ENCODE measurements at regions not wholly inside any gene's neighbourhood (a gene's known extent, or its start where the extent isn't known, plus 50 kb on each side); places are given as distances from the start of the nearest gene placed in this dataset.

GRCh38 chr1:212179394-212180076, 105.7 kb upstream of the PPP2R5A start:
- TF ChIP-seq FOXM1 (IDR thresholded peaks at IDR 0.05; ENCODE audit: borderline replicate concordance, low read depth), result no peak
- no peak for TF ChIP-seq TCF12 (IDR thresholded peaks at IDR 0.05; ENCODE audit: low read depth)
- TF ChIP-seq ZBTB7A (IDR thresholded peaks at IDR 0.05; ENCODE audit: low read depth), result no peak
- no peak for TF ChIP-seq RAD21 (IDR thresholded peaks at IDR 0.05; ENCODE audit: low read depth)
- TF ChIP-seq CREB1 (IDR thresholded peaks at IDR 0.05; ENCODE audit: low read depth), result no peak
- TF ChIP-seq YY1 (IDR thresholded peaks at IDR 0.05; ENCODE audit: low read depth), result no peak
- TF ChIP-seq TAF1 (IDR thresholded peaks at IDR 0.05; ENCODE audit: low read depth), result no peak
- TF ChIP-seq REST (IDR thresholded peaks at IDR 0.05; ENCODE audit: low read depth), result no peak
- TF ChIP-seq EP300 (IDR thresholded peaks at IDR 0.05; ENCODE audit: borderline replicate concordance), result no peak
- no peak for TF ChIP-seq MAX (IDR thresholded peaks at IDR 0.05)

GRCh38 chr1:212181015-212181882, 104.0 kb upstream of the PPP2R5A start:
- TF ChIP-seq FOXM1 (IDR thresholded peaks at IDR 0.05; ENCODE audit: borderline replicate concordance, low read depth) (no peak), NFIC (IDR thresholded peaks at IDR 0.05) (no peak), CEBPB (IDR thresholded peaks at IDR 0.05) (no peak), RAD21 (IDR thresholded peaks at IDR 0.05; ENCODE audit: low read depth) (no peak), TEAD4 (IDR thresholded peaks at IDR 0.05) (no peak), EGR1 (IDR thresholded peaks at IDR 0.05) (no peak), REST (IDR thresholded peaks at IDR 0.05; ENCODE audit: low read depth) (no peak), TAF1 (IDR thresholded peaks at IDR 0.05; ENCODE audit: low read depth) (no peak), EP300 (IDR thresholded peaks at IDR 0.05; ENCODE audit: borderline replicate concordance) (no peak), USF1 (IDR thresholded peaks at IDR 0.05) (no peak), TCF12 (IDR thresholded peaks at IDR 0.05; ENCODE audit: low read depth) (no peak), YY1 (IDR thresholded peaks at IDR 0.05; ENCODE audit: low read depth) (no peak), MAX (IDR thresholded peaks at IDR 0.05) (no peak), CREB1 (IDR thresholded peaks at IDR 0.05; ENCODE audit: low read depth) (no peak)

GRCh38 chr1:212182171-212182570, 103.0 kb upstream of the PPP2R5A start:
- TF ChIP-seq MAX (IDR thresholded peaks at IDR 0.05) (no peak), USF1 (IDR thresholded peaks at IDR 0.05) (no peak), NFIC (IDR thresholded peaks at IDR 0.05) (no peak), EGR1 (IDR thresholded peaks at IDR 0.05) (no peak), RAD21 (IDR thresholded peaks at IDR 0.05; ENCODE audit: low read depth) (no peak), TEAD4 (IDR thresholded peaks at IDR 0.05) (no peak), CEBPB (IDR thresholded peaks at IDR 0.05) (no peak), REST (IDR thresholded peaks at IDR 0.05; ENCODE audit: low read depth) (no peak), TCF12 (IDR thresholded peaks at IDR 0.05; ENCODE audit: low read depth) (no peak), FOXM1 (IDR thresholded peaks at IDR 0.05; ENCODE audit: borderline replicate concordance, low read depth) (no peak), EP300 (IDR thresholded peaks at IDR 0.05; ENCODE audit: borderline replicate concordance) (no peak), ZBTB7A (IDR thresholded peaks at IDR 0.05; ENCODE audit: low read depth) (no peak), CREB1 (IDR thresholded peaks at IDR 0.05; ENCODE audit: low read depth) (no peak), TAF1 (IDR thresholded peaks at IDR 0.05; ENCODE audit: low read depth) (no peak), YY1 (IDR thresholded peaks at IDR 0.05; ENCODE audit: low read depth) (no peak)
